ENCODE measurements at regions not wholly inside any gene's neighbourhood (a gene's known extent, or its start where the extent isn't known, plus 50 kb on each side); places are given as distances from the start of the nearest gene placed in this dataset.

GRCh38 chr17:52306314-52306713 is 147.8 kb upstream of the CA10 start:
- Histone ChIP-seq H3K27me3 (ENCODE audit: control insufficient read depth in 1 of 2, insufficient read depth in 1 of 2, low read length in 2 of 2) (no peaks in the 10 kb centered on the region), H3K9me3 (ENCODE audit: control insufficient read depth, low read length) (no peaks in the 10 kb centered on the region), H3K14ac (ENCODE audit: low read length in 2 of 2) (no peak overlapping the region), H2BK12ac (ENCODE audit: low read length in 2 of 2) (no peak overlapping the region), H3K4ac (ENCODE audit: low read depth in 1 of 2, low read length in 2 of 2) (no peak overlapping the region), H2BK5ac (ENCODE audit: low read depth, low read length, poor library complexity, severe bottlenecking) (no peak overlapping the region), H3K23ac (ENCODE audit: low read length in 2 of 2) (no peak overlapping the region), H3K27ac (ENCODE audit: low read length, poor library complexity, severe bottlenecking) (no peak overlapping the region), H2BK120ac (ENCODE audit: low read depth, low read length) (no peak overlapping the region), H2BK15ac (ENCODE audit: low read depth, poor library complexity, severe bottlenecking) (no peak overlapping the region), H2AK5ac (ENCODE audit: low read length, severe bottlenecking) (no peak overlapping the region), H3K9ac (ENCODE audit: low read length) (no peak overlapping the region), H3K4me1 (ENCODE audit: control insufficient read depth, insufficient read depth, low read depth, low read length) (no peaks in the 10 kb centered on the region), H2AFZ (ENCODE audit: low read depth, low read length) (no peak overlapping the region), H3K4me2 (ENCODE audit: low read length, poor library complexity, severe bottlenecking) (no peak overlapping the region), H3K79me1 (replicated peaks; ENCODE audit: low read length, poor library complexity, severe bottlenecking) (no peaks in the 10 kb centered on the region), H3K4me3 (ENCODE audit: insufficient read depth in 1 of 2, low read depth in 1 of 2, low read length in 2 of 2) (no peak overlapping the region), H3K18ac (ENCODE audit: low read depth in 1 of 2, low read length in 2 of 2) (no peak overlapping the region), H3K36me3 (ENCODE audit: control insufficient read depth in 1 of 2, insufficient read depth in 2 of 2, low read depth in 1 of 2, low read length in 2 of 2) (no peaks in the 10 kb centered on the region), H4K8ac (ENCODE audit: low read length) (no peak overlapping the region), H4K91ac (ENCODE audit: low read length) (no peak overlapping the region)
- DNase-seq, result no peak
- 75% methylated on average over 1 of the region's 1 CpG for WGBS

- Histone ChIP-seq H3K23ac (ENCODE audit: low read length in 2 of 2) (no peak overlapping the region), H4K91ac (ENCODE audit: low read length) (no peak overlapping the region), H2AFZ (ENCODE audit: low read depth, low read length) (no peak overlapping the region), H3K4me2 (ENCODE audit: low read length, poor library complexity, severe bottlenecking) (no peak overlapping the region), H3K4me3 (ENCODE audit: insufficient read depth in 1 of 2, low read depth in 1 of 2, low read length in 2 of 2) (no peak overlapping the region), H3K27ac (ENCODE audit: low read length, poor library complexity, severe bottlenecking) (no peak overlapping the region), H3K14ac (ENCODE audit: low read length in 2 of 2) (no peak overlapping the region), H2BK5ac (ENCODE audit: low read depth, low read length, poor library complexity, severe bottlenecking) (no peak overlapping the region), H2BK120ac (ENCODE audit: low read depth, low read length) (no peak overlapping the region), H2BK15ac (ENCODE audit: low read depth, poor library complexity, severe bottlenecking) (no peak overlapping the region), H3K4ac (ENCODE audit: low read depth in 1 of 2, low read length in 2 of 2) (no peak overlapping the region), H4K8ac (ENCODE audit: low read length) (no peak overlapping the region), H3K9ac (ENCODE audit: low read length) (no peak overlapping the region), H3K4me1 (ENCODE audit: control insufficient read depth, insufficient read depth, low read depth, low read length) (no peaks in the 10 kb centered on the region), H3K18ac (ENCODE audit: low read depth in 1 of 2, low read length in 2 of 2) (no peak overlapping the region), H2AK5ac (ENCODE audit: low read length, severe bottlenecking) (no peak overlapping the region), H3K79me1 (replicated peaks; ENCODE audit: low read length, poor library complexity, severe bottlenecking) (no peaks in the 10 kb centered on the region), H2BK12ac (ENCODE audit: low read length in 2 of 2) (no peak overlapping the region), H3K27me3 (ENCODE audit: control insufficient read depth in 1 of 2, insufficient read depth in 1 of 2, low read length in 2 of 2) (no peaks in the 10 kb centered on the region), H3K36me3 (ENCODE audit: control insufficient read depth in 1 of 2, insufficient read depth in 2 of 2, low read depth in 1 of 2, low read length in 2 of 2) (no peaks in the 10 kb centered on the region), H3K9me3 (ENCODE audit: control insufficient read depth, low read length) (no peaks in the 10 kb centered on the region)
- DNase-seq, result no peak
- 81% methylated on average over 2 of the region's 3 CpGs for WGBS
These were observed 140.4 kb upstream of the CA10 start for GRCh38 chr17:52298881-52299280.

GRCh38 chr17:52297230-52298010 is 138.9 kb upstream of the CA10 start:
- Histone ChIP-seq H3K27ac (ENCODE audit: low read length, poor library complexity, severe bottlenecking) (no peak overlapping the region), H3K79me1 (replicated peaks; ENCODE audit: low read length, poor library complexity, severe bottlenecking) (no peaks in the 10 kb centered on the region), H3K4ac (ENCODE audit: low read depth in 1 of 2, low read length in 2 of 2) (no peak overlapping the region), H3K4me2 (ENCODE audit: low read length, poor library complexity, severe bottlenecking) (no peak overlapping the region), H3K27me3 (ENCODE audit: control insufficient read depth in 1 of 2, insufficient read depth in 1 of 2, low read length in 2 of 2) (no peaks in the 10 kb centered on the region), H2AK5ac (ENCODE audit: low read length, severe bottlenecking) (no peak overlapping the region), H2BK120ac (ENCODE audit: low read depth, low read length) (no peak overlapping the region), H2BK5ac (ENCODE audit: low read depth, low read length, poor library complexity, severe bottlenecking) (no peak overlapping the region), H3K9ac (ENCODE audit: low read length) (no peak overlapping the region), H3K18ac (ENCODE audit: low read depth in 1 of 2, low read length in 2 of 2) (no peak overlapping the region), H4K91ac (ENCODE audit: low read length) (no peak overlapping the region), H2BK15ac (ENCODE audit: low read depth, poor library complexity, severe bottlenecking) (no peak overlapping the region), H2BK12ac (ENCODE audit: low read length in 2 of 2) (no peak overlapping the region), H3K4me1 (ENCODE audit: control insufficient read depth, insufficient read depth, low read depth, low read length) (no peaks in the 10 kb centered on the region), H3K9me3 (ENCODE audit: control insufficient read depth, low read length) (no peaks in the 10 kb centered on the region), H2AFZ (ENCODE audit: low read depth, low read length) (no peak overlapping the region), H3K23ac (ENCODE audit: low read length in 2 of 2) (no peak overlapping the region), H3K36me3 (ENCODE audit: control insufficient read depth in 1 of 2, insufficient read depth in 2 of 2, low read depth in 1 of 2, low read length in 2 of 2) (no peaks in the 10 kb centered on the region), H3K4me3 (ENCODE audit: insufficient read depth in 1 of 2, low read depth in 1 of 2, low read length in 2 of 2) (no peak overlapping the region), H3K14ac (ENCODE audit: low read length in 2 of 2) (no peak overlapping the region), H4K8ac (ENCODE audit: low read length) (no peak overlapping the region)
- 65% methylated on average over 6 of the region's 10 CpGs for WGBS
- DNase-seq, result no peak

GRCh38 chr17:52294301-52294700 is 135.8 kb upstream of the CA10 start:
- Histone ChIP-seq H3K18ac (ENCODE audit: low read depth in 1 of 2, low read length in 2 of 2) (no peak overlapping the region), H3K4ac (ENCODE audit: low read depth in 1 of 2, low read length in 2 of 2) (no peak overlapping the region), H4K91ac (ENCODE audit: low read length) (no peak overlapping the region), H3K9ac (ENCODE audit: low read length) (no peak overlapping the region), H2AK5ac (ENCODE audit: low read length, severe bottlenecking) (no peak overlapping the region), H2AFZ (ENCODE audit: low read depth, low read length) (no peak overlapping the region), H3K4me2 (ENCODE audit: low read length, poor library complexity, severe bottlenecking) (no peak overlapping the region), H3K14ac (ENCODE audit: low read length in 2 of 2) (no peak overlapping the region), H4K8ac (ENCODE audit: low read length) (no peak overlapping the region), H2BK12ac (ENCODE audit: low read length in 2 of 2) (no peak overlapping the region), H2BK5ac (ENCODE audit: low read depth, low read length, poor library complexity, severe bottlenecking) (no peak overlapping the region), H3K4me1 (ENCODE audit: control insufficient read depth, insufficient read depth, low read depth, low read length) (no peaks in the 10 kb centered on the region), H3K4me3 (ENCODE audit: insufficient read depth in 1 of 2, low read depth in 1 of 2, low read length in 2 of 2) (no peak overlapping the region), H3K9me3 (ENCODE audit: control insufficient read depth, low read length) (no peaks in the 10 kb centered on the region), H3K36me3 (ENCODE audit: control insufficient read depth in 1 of 2, insufficient read depth in 2 of 2, low read depth in 1 of 2, low read length in 2 of 2) (no peaks in the 10 kb centered on the region), H3K79me1 (replicated peaks; ENCODE audit: low read length, poor library complexity, severe bottlenecking) (no peaks in the 10 kb centered on the region), H3K27me3 (ENCODE audit: control insufficient read depth in 1 of 2, insufficient read depth in 1 of 2, low read length in 2 of 2) (no peaks in the 10 kb centered on the region), H3K23ac (ENCODE audit: low read length in 2 of 2) (no peak overlapping the region), H2BK120ac (ENCODE audit: low read depth, low read length) (no peak overlapping the region), H3K27ac (ENCODE audit: low read length, poor library complexity, severe bottlenecking) (no peak overlapping the region), H2BK15ac (ENCODE audit: low read depth, poor library complexity, severe bottlenecking) (no peak overlapping the region)
- no peak for DNase-seq
- WGBS, result 63% methylated on average over 1 of the region's 1 CpG

Data from mesenchymal stem cell (in vitro differentiated cells and primary cell).